ENCODE measurements at regions not wholly inside any gene's neighbourhood (a gene's known extent, or its start where the extent isn't known, plus 50 kb on each side); places are given as distances from the start of the nearest gene placed in this dataset.

GRCh38 chr4:137468836-137469235 is 63.5 kb downstream of the PCDH18 start:
- no peak overlapping the region for H3K27ac ChIP-seq
- H3K4me1 ChIP-seq = no peaks in the 10 kb centered on the region
- no peaks in the 10 kb centered on the region for H3K27me3 ChIP-seq
- no peak for TF ChIP-seq CTCF (IDR thresholded peaks at IDR 0.05)
- TF ChIP-seq POLR2A (IDR thresholded peaks at IDR 0.05) = no peak
- intact Hi-C loops (cut with DNase I; ENCODE audit: low total_unique reads) = no loop called here
- no peaks in the 10 kb centered on the region for H3K9me3 ChIP-seq
- H3K36me3 ChIP-seq = no peaks in the 10 kb centered on the region
- DNase-seq = no peak
- H3K4me3 ChIP-seq = no peak overlapping the region

GRCh38 chr4:137467537-137467936 is 64.8 kb downstream of the PCDH18 start:
- no peak overlapping the region for H3K27ac ChIP-seq
- no peak overlapping the region for H3K4me3 ChIP-seq
- no peaks in the 10 kb centered on the region for H3K9me3 ChIP-seq
- intact Hi-C loops (cut with DNase I; ENCODE audit: low total_unique reads) = no loop called here
- H3K27me3 ChIP-seq = no peaks in the 10 kb centered on the region
- DNase-seq = no peak
- no peak for TF ChIP-seq CTCF (IDR thresholded peaks at IDR 0.05)
- TF ChIP-seq POLR2A (IDR thresholded peaks at IDR 0.05) = no peak
- H3K4me1 ChIP-seq = no peaks in the 10 kb centered on the region
- no peaks in the 10 kb centered on the region for H3K36me3 ChIP-seq

GRCh38 chr4:137463377-137464003 is 68.8 kb downstream of the PCDH18 start:
- H3K4me1 ChIP-seq = no peaks in the 10 kb centered on the region
- H3K27me3 ChIP-seq = no peaks in the 10 kb centered on the region
- intact Hi-C loops (cut with DNase I; ENCODE audit: low total_unique reads) = no loop called here
- no peak overlapping the region for H3K27ac ChIP-seq
- H3K4me3 ChIP-seq = no peak overlapping the region
- no peaks in the 10 kb centered on the region for H3K9me3 ChIP-seq
- no peak for DNase-seq
- TF ChIP-seq CTCF (IDR thresholded peaks at IDR 0.05) (no peak), POLR2A (IDR thresholded peaks at IDR 0.05) (no peak)
- H3K36me3 ChIP-seq = no peaks in the 10 kb centered on the region

- Histone ChIP-seq H3K36me3 (no peaks in the 10 kb centered on the region), H3K27ac (no peak overlapping the region), H3K4me1 (peaks cover 0 to 8% of the 10 kb centered on the region in 2 donors), H3K4me3 (no peak overlapping the region), H3K9me3 (no peaks in the 10 kb centered on the region), H3K27me3 (no peaks in the 10 kb centered on the region)
- DNase-seq = no peak
- TF ChIP-seq POLR2A (IDR thresholded peaks at IDR 0.05) (no peak), CTCF (IDR thresholded peaks at IDR 0.05) (no peak)
- intact Hi-C loops (cut with DNase I; ENCODE audit: low total_unique reads) = no loop called here
Observed at GRCh38 chr4:137455647-137456321, 76.5 kb downstream of the PCDH18 start.

- Histone ChIP-seq H3K4me1 (peaks cover 0 to 8% of the 10 kb centered on the region in 2 donors), H3K27me3 (no peaks in the 10 kb centered on the region), H3K9me3 (no peaks in the 10 kb centered on the region), H3K4me3 (no peak overlapping the region), H3K27ac (no peak overlapping the region), H3K36me3 (no peaks in the 10 kb centered on the region)
- intact Hi-C loops (cut with DNase I; ENCODE audit: low total_unique reads) = no loop called here
- TF ChIP-seq POLR2A (IDR thresholded peaks at IDR 0.05) = no peak
- no peak for TF ChIP-seq CTCF (IDR thresholded peaks at IDR 0.05)
- no peak for DNase-seq
Observed at GRCh38 chr4:137454767-137455166, 77.5 kb downstream of the PCDH18 start.
